D721Med (cell line): ENCODE measurements at regions not wholly inside any gene's neighbourhood (a gene's known extent, or its start where the extent isn't known, plus 50 kb on each side); places are given as distances from the start of the nearest gene placed in this dataset.

Experiments
- DNase-seq: peaks from one replicate; pipeline ENCODE4 v3.0.0; 2011; ENCODE audit warnings: low spot score; ENCODE audit not compliant: insufficient read length
- FAIRE-seq: peaks from 2 replicates; lab custom pipeline; 2011; peaks lifted over from hg19 to GRCh38; lab: Jason Lieb, UNC
- TF ChIP-seq, protein P1 (sequence below): IDR thresholded peaks from 2 replicates; pipeline ENCODE4 v1.5.1; 2012; ENCODE audit warnings: mild to moderate bottlenecking, control low read depth; ENCODE audit not compliant: insufficient read depth; ENCODE audit errors: missing control alignments

- TF ChIP-seq, protein P1, sequence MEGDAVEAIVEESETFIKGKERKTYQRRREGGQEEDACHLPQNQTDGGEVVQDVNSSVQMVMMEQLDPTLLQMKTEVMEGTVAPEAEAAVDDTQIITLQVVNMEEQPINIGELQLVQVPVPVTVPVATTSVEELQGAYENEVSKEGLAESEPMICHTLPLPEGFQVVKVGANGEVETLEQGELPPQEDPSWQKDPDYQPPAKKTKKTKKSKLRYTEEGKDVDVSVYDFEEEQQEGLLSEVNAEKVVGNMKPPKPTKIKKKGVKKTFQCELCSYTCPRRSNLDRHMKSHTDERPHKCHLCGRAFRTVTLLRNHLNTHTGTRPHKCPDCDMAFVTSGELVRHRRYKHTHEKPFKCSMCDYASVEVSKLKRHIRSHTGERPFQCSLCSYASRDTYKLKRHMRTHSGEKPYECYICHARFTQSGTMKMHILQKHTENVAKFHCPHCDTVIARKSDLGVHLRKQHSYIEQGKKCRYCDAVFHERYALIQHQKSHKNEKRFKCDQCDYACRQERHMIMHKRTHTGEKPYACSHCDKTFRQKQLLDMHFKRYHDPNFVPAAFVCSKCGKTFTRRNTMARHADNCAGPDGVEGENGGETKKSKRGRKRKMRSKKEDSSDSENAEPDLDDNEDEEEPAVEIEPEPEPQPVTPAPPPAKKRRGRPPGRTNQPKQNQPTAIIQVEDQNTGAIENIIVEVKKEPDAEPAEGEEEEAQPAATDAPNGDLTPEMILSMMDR = no peak
- DNase-seq (no peak), FAIRE-seq (no peak)
Observed at GRCh38 chr9:117775591-117775990, 71.4 kb downstream of the TLR4 start.

DNA sequence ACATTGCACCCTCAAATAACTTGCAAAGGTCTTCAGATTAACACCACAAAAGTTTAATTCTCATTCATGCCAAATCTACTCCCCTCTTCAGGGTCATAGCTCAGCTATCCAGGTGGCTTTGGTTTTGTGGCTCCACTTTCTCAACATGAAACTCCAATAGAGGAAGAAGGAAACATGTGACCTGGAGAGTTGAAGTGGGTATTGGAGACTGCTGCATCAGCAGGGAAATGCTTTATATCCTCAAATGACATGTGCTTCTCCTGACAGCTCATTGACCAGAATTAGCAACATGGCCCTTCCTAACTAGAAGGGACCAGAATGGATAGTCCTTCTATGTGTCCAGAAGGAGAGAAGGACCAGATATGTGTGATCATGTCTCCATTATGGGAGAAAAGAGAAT is 73.6 kb downstream of the TLR4 start:
- DNase-seq (no peak), FAIRE-seq (no peak)
- TF ChIP-seq, protein P1 = no peak

- DNase-seq (no peak), FAIRE-seq (peak; percentile 67)
- TF ChIP-seq, protein P1 = no peak
Observed at GRCh38 chr9:117779760-117780159, 75.6 kb downstream of the TLR4 start.

DNA sequence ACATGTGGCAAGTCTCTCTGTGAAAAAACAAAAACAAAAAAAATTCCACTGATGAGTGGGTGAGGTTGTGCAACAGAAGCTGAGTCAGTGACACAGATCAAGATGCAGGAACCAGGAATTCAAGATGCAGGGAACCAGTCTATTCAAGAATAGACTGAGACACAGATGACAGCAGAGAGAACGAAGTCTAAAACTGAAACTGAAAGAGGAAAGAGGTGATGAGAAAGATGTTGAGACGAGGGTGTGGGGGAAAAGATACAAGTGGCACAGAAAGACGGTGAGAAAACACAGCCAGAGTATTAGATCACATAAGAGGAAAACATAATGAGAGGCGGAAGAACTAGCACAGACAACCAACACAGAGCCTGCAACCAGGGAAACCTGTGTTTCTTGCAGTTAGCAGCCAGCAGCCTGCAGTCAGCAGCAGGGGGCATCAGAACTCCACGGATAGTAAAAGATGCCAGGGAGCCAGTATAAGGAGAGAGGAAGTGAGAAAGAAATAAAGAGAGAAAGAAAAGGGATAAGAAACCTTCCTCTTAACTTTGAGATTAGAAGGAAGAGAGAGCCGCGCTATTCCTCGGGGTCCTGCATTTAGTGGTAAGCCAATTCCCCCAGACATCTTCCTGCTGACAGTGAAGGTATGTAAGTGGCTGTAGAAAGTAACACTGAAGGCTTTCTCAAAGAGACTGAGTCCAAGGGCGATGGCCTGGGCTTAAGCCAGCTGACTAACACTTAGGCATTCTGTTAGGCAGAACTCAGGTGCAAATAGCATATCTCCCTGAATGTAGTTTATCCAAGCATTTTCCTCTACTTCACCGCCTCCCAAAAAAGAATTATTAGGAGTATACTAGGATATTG is 79.0 kb downstream of the TLR4 start:
- FAIRE-seq = no peak
- TF ChIP-seq, protein P1 = peak; percentile 97

GRCh38 chr9:117783828-117784227 is 79.6 kb downstream of the TLR4 start:
- DNase-seq (no peak), FAIRE-seq (no peak)
- TF ChIP-seq, protein P1 = no peak

More for the DNA sequence above, 79.0 kb downstream of the TLR4 start:
- DNase-seq = no peak

DNA sequence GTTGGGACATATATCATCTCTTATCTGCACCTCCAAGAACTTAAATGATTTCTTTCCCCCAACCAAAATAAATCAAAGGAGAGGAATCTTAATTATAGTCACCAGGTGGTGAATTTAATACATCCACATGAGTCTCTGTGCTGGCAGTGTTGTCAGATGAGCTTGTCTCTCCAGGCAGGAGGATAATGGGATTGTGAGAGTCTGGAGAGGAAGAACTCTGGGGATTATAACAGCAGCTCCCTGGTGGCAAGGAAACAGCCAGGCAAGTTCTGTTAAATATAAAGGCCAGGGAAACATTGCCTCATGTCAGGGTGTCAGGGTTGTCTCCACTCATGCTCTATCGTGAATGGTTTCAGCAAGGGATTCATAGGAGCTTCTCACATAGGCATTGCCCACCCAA is 80.8 kb downstream of the TLR4 start:
- TF ChIP-seq, protein P1 = no peak
- peak; percentile 90 for FAIRE-seq
- no peak for DNase-seq

- TF ChIP-seq, protein P1 = no peak
- FAIRE-seq = no peak
- no peak for DNase-seq
Observed at GRCh38 chr9:117787746-117788145, 83.5 kb downstream of the TLR4 start.
